Keratinocyte (primary cell): ENCODE measurements at regions not wholly inside any gene's neighbourhood (a gene's known extent, or its start where the extent isn't known, plus 50 kb on each side); places are given as distances from the start of the nearest gene placed in this dataset.

ENCODE experiments used
- DNase-seq: peaks from one replicate; pipeline ENCODE4 v3.0.0-alpha.2; 2011; ENCODE audit warnings: low read depth, missing footprints, low spot score
- FAIRE-seq: peaks from 2 replicates; lab custom pipeline; 2011; peaks lifted over from hg19 to GRCh38; lab: Jason Lieb, UNC
- H2AFZ ChIP-seq: 2 replicates; pipeline ENCODE4 v1.6.0; 2012; ENCODE audit warnings: low read length, control low read depth, inconsistent platforms; ENCODE audit not compliant: control insufficient read depth
- H3K27ac ChIP-seq: 2 replicates; pipeline ENCODE4 v1.5.1; 2011; ENCODE audit warnings: low read length; ENCODE audit not compliant: control insufficient read depth, insufficient read depth
- H3K27me3 ChIP-seq: 3 replicates; pipeline ENCODE4 v1.6.0; 2011; ENCODE audit warnings: low read length; ENCODE audit not compliant: control insufficient read depth, insufficient read depth; ENCODE audit errors: extremely low read depth
- H3K36me3 ChIP-seq, 2 experiments: 2 replicates in 1 of 2; 3 replicates in 1 of 2; pipeline ENCODE4 v1.5.1; 2011; ENCODE audit warnings: low read length in 2 of 2, mild to moderate bottlenecking in 1 of 2; ENCODE audit not compliant: control insufficient read depth in 2 of 2, insufficient read depth in 2 of 2; ENCODE audit errors: extremely low read depth in 1 of 2
- H3K4me1 ChIP-seq: 3 replicates; pipeline ENCODE4 v1.5.1; 2011; ENCODE audit warnings: low read length; ENCODE audit not compliant: control insufficient read depth, insufficient read depth; ENCODE audit errors: extremely low read depth
- H3K4me2 ChIP-seq: 3 replicates; pipeline ENCODE4 v1.6.0; 2011; ENCODE audit warnings: low read depth, low read length; ENCODE audit not compliant: control insufficient read depth, insufficient read depth; ENCODE audit errors: extremely low read depth
- H3K4me3 ChIP-seq, 3 experiments: fragments of 200-600 bp in 1 of 3; sonication (generic) in 1 of 3; 2 replicates in 2 of 3; 3 replicates in 1 of 3; pipeline ENCODE4 v1.5.1; 2011 to 2016; ENCODE audit warnings: low read length in 3 of 3, mild to moderate bottlenecking in 3 of 3, control low read depth in 2 of 3, inconsistent platforms in 1 of 3, low read depth in 1 of 3, mixed read lengths in 1 of 3, mixed run types in 1 of 3, moderate library complexity in 1 of 3; ENCODE audit not compliant: control insufficient read depth in 2 of 3, insufficient read depth in 2 of 3; ENCODE audit errors: extremely low read depth in 1 of 3
- H3K79me2 ChIP-seq: 2 replicates; pipeline ENCODE4 v1.6.0; 2012; ENCODE audit warnings: low read length; ENCODE audit not compliant: control insufficient read depth, insufficient read depth
- H3K9ac ChIP-seq: 3 replicates; pipeline ENCODE4 v1.6.0; 2011; ENCODE audit warnings: low read length; ENCODE audit not compliant: control insufficient read depth, insufficient read depth; ENCODE audit errors: extremely low read depth
- H3K9me1 ChIP-seq: 3 replicates; pipeline ENCODE4 v1.6.0; 2011; ENCODE audit warnings: low read length; ENCODE audit not compliant: control insufficient read depth, insufficient read depth; ENCODE audit errors: extremely low read depth
- H3K9me3 ChIP-seq: 2 replicates; pipeline ENCODE4 v1.5.1; 2012; ENCODE audit warnings: low read depth, low read length; ENCODE audit not compliant: control insufficient read depth
- H4K20me1 ChIP-seq: 3 replicates; pipeline ENCODE4 v1.6.0; 2011; ENCODE audit warnings: low read length; ENCODE audit not compliant: control insufficient read depth, insufficient read depth; ENCODE audit errors: extremely low read depth
- CTCF ChIP-seq, 3 experiments: IDR thresholded peaks in 1 of 3; conservative IDR thresholded peaks in 1 of 3; optimal IDR thresholded peaks in 1 of 3; 2 replicates in 2 of 3; 3 replicates in 1 of 3; pipeline versions ENCODE3 to v1.5.1; 2011; ENCODE audit warnings: low read length in 3 of 3, mild to moderate bottlenecking in 3 of 3, moderate library complexity in 2 of 3, control low read depth in 1 of 3, inconsistent platforms in 1 of 3; ENCODE audit not compliant: insufficient read depth in 2 of 3; ENCODE audit errors: extremely low read depth in 1 of 3
- EZH2 ChIP-seq: IDR thresholded peaks from one replicate; pipeline ENCODE4 v1.6.1; 2012; ENCODE audit warnings: inconsistent platforms, mild to moderate bottlenecking, low read length, moderate library complexity
- dilution Hi-C: fragments of 300-500 bp; cut with MboI; formaldehyde crosslinking; loops from one replicate; pipeline ENCODE4 v1.7.0; 2020; ENCODE audit warnings: low sequenced_read_pairs; ENCODE audit not compliant: extremely low pct_ligation_motif_present

- Histone ChIP-seq H3K4me2 (no peak overlapping the region), H2AFZ (no peak overlapping the region), H4K20me1 (no peaks in the 10 kb centered on the region), H3K9me1 (no peaks in the 10 kb centered on the region), H3K27ac (no peak overlapping the region), H3K36me3 (no peaks in the 10 kb centered on the region), H3K9me3 (no peaks in the 10 kb centered on the region), H3K4me3 (no peak overlapping the region), H3K27me3 (no peaks in the 10 kb centered on the region), H3K4me1 (no peaks in the 10 kb centered on the region), H3K79me2 (no peaks in the 10 kb centered on the region), H3K9ac (no peak overlapping the region)
- no peak for FAIRE-seq
- dilution Hi-C loops, result no loop called here
- TF ChIP-seq CTCF (optimal IDR thresholded peaks at IDR 0.05 in 1 of 3, IDR thresholded peaks at IDR 0.05 in 1 of 3, conservative IDR thresholded peaks at IDR 0.05 in 1 of 3; ENCODE audit: extremely low read depth in 1 of 3, insufficient read depth in 2 of 3, low read length in 3 of 3) (no peak), EZH2 (no peak)
- no peak for DNase-seq
These were observed 267.9 kb downstream of the ZNF326 start for GRCh38 chr1:90262791-90263190.

- Histone ChIP-seq H4K20me1 (no peaks in the 10 kb centered on the region), H3K27me3 (no peaks in the 10 kb centered on the region), H3K79me2 (no peaks in the 10 kb centered on the region), H3K9me3 (no peaks in the 10 kb centered on the region), H3K4me3 (no peak overlapping the region), H3K9ac (no peak overlapping the region), H3K9me1 (no peaks in the 10 kb centered on the region), H3K27ac (no peak overlapping the region), H3K36me3 (no peaks in the 10 kb centered on the region), H3K4me2 (no peak overlapping the region), H3K4me1 (no peaks in the 10 kb centered on the region), H2AFZ (no peak overlapping the region)
- dilution Hi-C loops, result no loop called here
- no peak for FAIRE-seq
- DNase-seq, result no peak
- TF ChIP-seq EZH2 (no peak), CTCF (optimal IDR thresholded peaks at IDR 0.05 in 1 of 3, IDR thresholded peaks at IDR 0.05 in 1 of 3, conservative IDR thresholded peaks at IDR 0.05 in 1 of 3; ENCODE audit: extremely low read depth in 1 of 3, insufficient read depth in 2 of 3, low read length in 3 of 3) (no peak)
These were observed 267.4 kb downstream of the ZNF326 start for GRCh38 chr1:90262286-90262685.
